ENCODE measurements at regions not wholly inside any gene's neighbourhood (a gene's known extent, or its start where the extent isn't known, plus 50 kb on each side); places are given as distances from the start of the nearest gene placed in this dataset.

DNA sequence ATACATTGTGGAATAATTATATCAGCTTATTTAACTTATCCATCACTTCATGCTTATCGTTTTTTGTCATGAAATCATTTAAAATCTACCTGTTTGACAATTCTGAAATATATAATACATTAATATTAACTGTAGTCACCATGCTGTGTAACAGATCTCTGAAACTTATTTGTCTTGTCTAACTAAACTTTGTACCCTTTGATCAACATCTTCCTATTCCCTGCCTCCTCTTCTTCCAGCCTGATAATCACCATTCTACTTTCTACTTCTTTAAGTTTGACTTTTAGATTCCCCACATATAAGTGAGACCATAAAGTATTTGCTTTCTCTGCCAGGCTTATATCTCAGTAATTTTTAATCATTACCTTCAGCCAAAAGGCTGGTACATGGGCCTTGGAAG lies 134.2 kb upstream of the LINC00305 start:
- TF ChIP-seq CTCF (IDR thresholded peaks at IDR 0.05; ENCODE audit: unreplicated experiment) = no peak
- no peak for DNase-seq (ENCODE audit: low spot score)
- Mint-ChIP-seq H3K27ac (ENCODE audit: unreplicated experiment) (no peak overlapping the region), H3K27me3 (ENCODE audit: unreplicated experiment) (no peaks in the 10 kb centered on the region), H3K4me3 (ENCODE audit: unreplicated experiment) (no peak overlapping the region), H3K4me1 (ENCODE audit: unreplicated experiment) (no peaks in the 10 kb centered on the region), H3K36me3 (ENCODE audit: low read depth, unreplicated experiment) (peaks cover 4% of the 10 kb centered on the region), H3K9me3 (ENCODE audit: unreplicated experiment) (no peaks in the 10 kb centered on the region)

GRCh38 chr18:64278026-64278425 lies 129.1 kb upstream of the LINC00305 start:
- TF ChIP-seq CTCF (IDR thresholded peaks at IDR 0.05; ENCODE audit: unreplicated experiment) = no peak
- no peak for DNase-seq (ENCODE audit: low spot score)
- Mint-ChIP-seq H3K36me3 (ENCODE audit: low read depth, unreplicated experiment) (peaks cover 4% of the 10 kb centered on the region), H3K4me1 (ENCODE audit: unreplicated experiment) (peaks cover 27% of the 10 kb centered on the region), H3K27me3 (ENCODE audit: unreplicated experiment) (no peaks in the 10 kb centered on the region), H3K9me3 (ENCODE audit: unreplicated experiment) (no peaks in the 10 kb centered on the region), H3K4me3 (ENCODE audit: unreplicated experiment) (no peak overlapping the region), H3K27ac (ENCODE audit: unreplicated experiment) (no peak overlapping the region)

DNA sequence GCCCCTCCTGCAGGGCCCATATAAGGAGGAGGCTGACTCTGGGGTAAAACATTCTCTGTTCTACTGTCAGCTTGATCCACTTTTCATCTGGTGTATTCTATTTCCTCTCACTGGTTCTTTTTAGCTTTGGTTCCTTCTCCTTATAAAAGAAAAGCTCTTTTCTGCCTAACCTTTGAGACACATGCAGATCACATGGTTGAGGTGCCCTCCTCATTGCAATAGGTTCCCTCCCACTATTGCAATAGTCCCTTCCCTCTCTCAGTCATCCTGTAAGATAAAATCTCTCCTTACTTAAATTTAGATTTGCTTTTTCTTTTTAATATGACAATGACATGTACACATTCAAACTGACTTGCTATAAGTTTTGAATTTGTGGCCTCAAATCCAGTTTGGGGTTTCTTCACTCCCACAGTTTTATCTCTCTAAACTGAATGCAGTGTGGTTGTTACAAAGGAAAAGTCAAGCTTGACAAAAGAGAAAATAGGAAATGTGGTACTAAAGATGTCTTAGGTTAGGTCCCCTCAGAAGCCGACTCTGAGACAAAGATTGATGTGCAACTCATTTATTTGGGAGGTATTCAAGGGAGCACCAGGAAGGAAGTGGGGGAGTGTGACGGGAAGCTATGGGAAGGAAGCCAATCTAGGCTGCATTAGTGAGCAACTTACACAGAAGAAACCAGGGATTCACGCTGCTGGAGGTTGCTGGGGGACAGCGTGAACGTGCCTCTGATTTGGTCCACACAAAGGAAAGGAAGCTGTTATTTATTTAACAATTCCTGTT lies 127.6 kb upstream of the LINC00305 start:
- Mint-ChIP-seq H3K9me3 (ENCODE audit: unreplicated experiment) (no peaks in the 10 kb centered on the region), H3K27ac (ENCODE audit: unreplicated experiment) (peak overlapping the region; percentile 67), H3K4me1 (ENCODE audit: unreplicated experiment) (peaks cover 27% of the 10 kb centered on the region), H3K4me3 (ENCODE audit: unreplicated experiment) (no peak overlapping the region), H3K27me3 (ENCODE audit: unreplicated experiment) (no peaks in the 10 kb centered on the region), H3K36me3 (ENCODE audit: low read depth, unreplicated experiment) (peaks cover 4% of the 10 kb centered on the region)
- TF ChIP-seq CTCF (IDR thresholded peaks at IDR 0.05; ENCODE audit: unreplicated experiment) = no peak
- peak; percentile 27 for DNase-seq (ENCODE audit: low spot score)

- Mint-ChIP-seq H3K27ac (ENCODE audit: unreplicated experiment) (peak overlapping the region; percentile 67), H3K4me3 (ENCODE audit: unreplicated experiment) (no peak overlapping the region), H3K36me3 (ENCODE audit: low read depth, unreplicated experiment) (peaks cover 2% of the 10 kb centered on the region), H3K9me3 (ENCODE audit: unreplicated experiment) (no peaks in the 10 kb centered on the region), H3K27me3 (ENCODE audit: unreplicated experiment) (no peaks in the 10 kb centered on the region), H3K4me1 (ENCODE audit: unreplicated experiment) (peaks cover 27% of the 10 kb centered on the region)
- no peak for DNase-seq (ENCODE audit: low spot score)
- no peak for TF ChIP-seq CTCF (IDR thresholded peaks at IDR 0.05; ENCODE audit: unreplicated experiment)
Measured at GRCh38 chr18:64275593-64276300, 126.9 kb upstream of the LINC00305 start.

DNA sequence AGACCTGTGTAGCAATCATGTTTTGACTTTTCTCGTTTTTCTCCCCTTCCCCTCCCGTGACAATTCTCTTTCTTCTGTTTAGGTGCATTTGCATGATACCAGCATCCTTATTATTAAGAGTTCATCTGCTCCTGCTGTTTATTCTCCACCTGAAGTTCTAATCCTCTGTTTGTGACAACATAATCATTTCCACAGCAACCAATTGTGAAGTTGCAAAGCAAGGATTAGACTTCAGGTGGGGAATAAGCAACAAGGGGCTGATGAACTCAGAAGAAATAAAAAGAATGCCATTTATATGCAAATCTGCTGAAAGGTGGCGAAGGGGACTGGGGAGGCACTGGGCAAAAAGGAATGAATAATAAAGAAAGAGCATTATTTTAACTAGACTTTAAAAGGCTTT lies 124.8 kb upstream of the LINC00305 start:
- Mint-ChIP-seq H3K4me3 (ENCODE audit: unreplicated experiment) (no peak overlapping the region), H3K36me3 (ENCODE audit: low read depth, unreplicated experiment) (no peaks in the 10 kb centered on the region), H3K27ac (ENCODE audit: unreplicated experiment) (no peak overlapping the region)

More for the DNA sequence above, 124.8 kb upstream of the LINC00305 start:
- no peaks in the 10 kb centered on the region for H3K9me3 Mint-ChIP-seq (ENCODE audit: unreplicated experiment)
- TF ChIP-seq CTCF (IDR thresholded peaks at IDR 0.05; ENCODE audit: unreplicated experiment) = no peak
- H3K4me1 Mint-ChIP-seq (ENCODE audit: unreplicated experiment) = peaks cover 27% of the 10 kb centered on the region
- no peak for DNase-seq (ENCODE audit: low spot score)
- H3K27me3 Mint-ChIP-seq (ENCODE audit: unreplicated experiment) = no peaks in the 10 kb centered on the region

Measured in endothelial cell (in vitro differentiated cells).